Mammary epithelial cell (primary cell): ENCODE measurements at regions not wholly inside any gene's neighbourhood (a gene's known extent, or its start where the extent isn't known, plus 50 kb on each side); places are given as distances from the start of the nearest gene placed in this dataset.

ENCODE experiments used
- CTCF ChIP-seq, 2 donors: IDR thresholded peaks in 1 of 2; conservative IDR thresholded peaks in 1 of 2; 2 replicates each; pipeline ENCODE4 v1.5.1; 2011 to 2012; ENCODE audit warnings: inconsistent platforms in 2 of 2, low read length in 2 of 2, mild to moderate bottlenecking in 2 of 2, control low read depth in 1 of 2, low read depth in 1 of 2; ENCODE audit not compliant: insufficient read depth in 1 of 2; ENCODE audit errors: extremely low read depth in 1 of 2
- EZH2 ChIP-seq: IDR thresholded peaks from 2 replicates; pipeline ENCODE4 v1.6.1; 2012; ENCODE audit warnings: low read length, inconsistent platforms, borderline replicate concordance

- TF ChIP-seq CTCF (conservative IDR thresholded peaks at IDR 0.05 in 1 of 2, IDR thresholded peaks at IDR 0.05 in 1 of 2; ENCODE audit: extremely low read depth in 1 of 2, insufficient read depth in 1 of 2, low read depth in 1 of 2, low read length in 2 of 2) = no peak
- TF ChIP-seq EZH2 = no peak
These were observed 380.0 kb upstream of the B3GAT1 start for GRCh38 chr11:134792044-134792443.
